LNCAP (cell line): ENCODE measurements at regions not wholly inside any gene's neighbourhood (a gene's known extent, or its start where the extent isn't known, plus 50 kb on each side); places are given as distances from the start of the nearest gene placed in this dataset.

ENCODE experiments used
- TF ChIP-seq, protein P1 (sequence below): fragments of 450-650 bp; IDR thresholded peaks from 2 replicates; pipeline ENCODE4 v1.5.1; 2017; ENCODE audit warnings: mild to moderate bottlenecking

GRCh38 chr6:19943042-19943441 lies 105.9 kb downstream of the ID4 start:
- TF ChIP-seq, protein P1, sequence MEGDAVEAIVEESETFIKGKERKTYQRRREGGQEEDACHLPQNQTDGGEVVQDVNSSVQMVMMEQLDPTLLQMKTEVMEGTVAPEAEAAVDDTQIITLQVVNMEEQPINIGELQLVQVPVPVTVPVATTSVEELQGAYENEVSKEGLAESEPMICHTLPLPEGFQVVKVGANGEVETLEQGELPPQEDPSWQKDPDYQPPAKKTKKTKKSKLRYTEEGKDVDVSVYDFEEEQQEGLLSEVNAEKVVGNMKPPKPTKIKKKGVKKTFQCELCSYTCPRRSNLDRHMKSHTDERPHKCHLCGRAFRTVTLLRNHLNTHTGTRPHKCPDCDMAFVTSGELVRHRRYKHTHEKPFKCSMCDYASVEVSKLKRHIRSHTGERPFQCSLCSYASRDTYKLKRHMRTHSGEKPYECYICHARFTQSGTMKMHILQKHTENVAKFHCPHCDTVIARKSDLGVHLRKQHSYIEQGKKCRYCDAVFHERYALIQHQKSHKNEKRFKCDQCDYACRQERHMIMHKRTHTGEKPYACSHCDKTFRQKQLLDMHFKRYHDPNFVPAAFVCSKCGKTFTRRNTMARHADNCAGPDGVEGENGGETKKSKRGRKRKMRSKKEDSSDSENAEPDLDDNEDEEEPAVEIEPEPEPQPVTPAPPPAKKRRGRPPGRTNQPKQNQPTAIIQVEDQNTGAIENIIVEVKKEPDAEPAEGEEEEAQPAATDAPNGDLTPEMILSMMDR: no peak

GRCh38 chr6:19945843-19946358 lies 108.7 kb downstream of the ID4 start:
- TF ChIP-seq, protein P1: no peak

- TF ChIP-seq, protein P1: no peak
These were observed 112.0 kb downstream of the ID4 start for GRCh38 chr6:19949155-19949554.

DNA sequence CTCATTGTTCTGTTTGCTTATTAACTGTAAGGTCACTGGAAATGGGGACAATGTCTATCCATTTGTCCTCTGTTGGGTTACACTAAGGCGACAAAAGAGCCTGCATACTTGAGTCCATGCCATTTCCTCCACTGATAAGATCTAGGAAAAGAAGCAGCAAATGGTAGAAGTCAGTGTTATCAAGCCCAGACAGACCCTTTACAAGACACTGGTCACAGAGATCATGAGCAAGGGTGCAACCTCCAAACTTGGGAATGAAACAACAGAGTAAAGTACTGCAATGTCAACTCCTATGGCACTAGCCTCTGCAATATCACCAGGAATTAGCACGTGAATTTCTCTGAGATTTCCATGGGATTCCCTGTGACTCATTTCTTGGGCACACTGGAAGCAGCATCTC lies 126.9 kb downstream of the ID4 start:
- TF ChIP-seq, protein P1: no peak

DNA sequence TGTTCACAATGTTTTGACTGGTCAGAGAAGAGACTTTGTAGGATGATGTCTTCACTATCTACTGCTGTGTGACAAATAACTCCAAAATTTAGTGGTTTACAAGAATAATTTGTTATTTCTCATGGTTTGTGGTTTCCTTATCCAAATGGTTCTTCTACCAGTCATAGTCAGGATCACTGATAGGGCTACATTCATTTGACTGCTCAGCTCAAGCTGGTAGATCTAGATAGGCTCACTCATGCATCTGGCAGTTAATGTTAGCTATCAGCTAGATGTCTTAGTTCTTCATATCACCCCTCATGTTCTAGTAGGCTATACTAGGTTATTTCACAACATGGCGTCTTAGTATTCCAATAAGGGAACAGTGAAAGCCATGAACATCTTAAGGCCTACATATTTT lies 131.0 kb downstream of the ID4 start:
- TF ChIP-seq, protein P1: no peak

- TF ChIP-seq, protein P1: no peak
These were observed 135.1 kb downstream of the ID4 start for GRCh38 chr6:19972221-19972620.

GRCh38 chr6:19976411-19977129 lies 139.4 kb downstream of the ID4 start:
- TF ChIP-seq, protein P1: no peak
